OCI-LY7 (cell line): ENCODE measurements at regions not wholly inside any gene's neighbourhood (a gene's known extent, or its start where the extent isn't known, plus 50 kb on each side); places are given as distances from the start of the nearest gene placed in this dataset.

Experiments
- CTCF ChIP-seq: fragments of 200-600 bp; sonication (generic); conservative IDR thresholded peaks from 2 replicates; pipeline ENCODE4 v1.5.1; 2014; ENCODE audit warnings: mild to moderate bottlenecking, antibody characterized with exemption, low read length, moderate library complexity, mixed read lengths
- EZH2phosphoT487 ChIP-seq: fragments of 200-600 bp; sonication (generic); IDR thresholded peaks from 2 replicates; pipeline ENCODE4 v1.6.1; 2018; ENCODE audit warnings: low read depth, borderline replicate concordance, mild to moderate bottlenecking, mixed run types, antibody characterized with exemption, low read length, moderate library complexity, mixed read lengths

- TF ChIP-seq EZH2phosphoT487 (no peak), CTCF (no peak)
Observed at GRCh38 chr17:69981441-69981840, 93.6 kb upstream of the KCNJ16 start.
